ENCODE measurements at regions not wholly inside any gene's neighbourhood (a gene's known extent, or its start where the extent isn't known, plus 50 kb on each side); places are given as distances from the start of the nearest gene placed in this dataset.

DNA sequence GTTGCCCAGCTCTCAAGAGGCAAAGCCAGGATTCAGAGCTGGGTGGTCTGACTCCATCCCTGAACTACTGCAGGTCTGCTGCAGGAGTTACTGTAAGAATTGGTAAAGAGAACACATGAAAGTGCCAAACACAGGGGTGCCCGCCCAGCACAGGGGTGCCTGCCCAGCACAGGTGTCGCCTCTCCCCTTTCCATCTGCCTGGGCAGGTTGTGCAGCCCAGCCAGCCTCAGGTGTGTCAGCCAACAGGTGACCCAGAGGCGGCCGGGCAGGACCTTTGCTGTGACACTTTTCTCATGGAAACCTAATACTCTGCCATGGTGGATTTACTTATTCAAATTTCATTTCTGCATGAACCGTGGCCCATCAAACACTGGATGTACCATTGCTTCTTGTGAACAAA, 289.7 kb upstream of the IRX4 start:
- H3K4me1 Mint-ChIP-seq (ENCODE audit: insufficient read depth, unreplicated experiment), result no peaks in the 10 kb centered on the region
- H3K9me3 Mint-ChIP-seq (ENCODE audit: unreplicated experiment), result no peaks in the 10 kb centered on the region
- ChIA-PET POLR2A (interaction anchor here (0.6 to 0.7 kb wide), 2 partner anchors 10 to 11 kb away, joined by 3 to 4 read pairs; no protein-coding TSS in a partner anchor), CTCF (no interaction called here)
- TF ChIP-seq CTCF (IDR thresholded peaks at IDR 0.05; ENCODE audit: unreplicated experiment), result no peak
- DNase-seq (ENCODE audit: unreplicated experiment), result no peak
- peaks cover 28% of the 10 kb centered on the region for H3K27me3 Mint-ChIP-seq (ENCODE audit: insufficient read depth, unreplicated experiment)
- intact Hi-C loops (cut with micrococcal nuclease), result no loop called here
- H3K27ac Mint-ChIP-seq (ENCODE audit: low read depth, unreplicated experiment), result no peak overlapping the region
- no TSS peak for BruUV-seq (replicated peaks)
- no peaks in the 10 kb centered on the region for H3K36me3 Mint-ChIP-seq (ENCODE audit: insufficient read depth, unreplicated experiment)
- no peak overlapping the region for H3K4me3 Mint-ChIP-seq (ENCODE audit: unreplicated experiment)

GRCh38 chr5:2170761-2171160, 288.0 kb upstream of the IRX4 start:
- no peaks in the 10 kb centered on the region for H3K9me3 Mint-ChIP-seq (ENCODE audit: unreplicated experiment)
- no peaks in the 10 kb centered on the region for H3K4me1 Mint-ChIP-seq (ENCODE audit: insufficient read depth, unreplicated experiment)
- DNase-seq (ENCODE audit: unreplicated experiment), result no peak
- H3K4me3 Mint-ChIP-seq (ENCODE audit: unreplicated experiment), result no peak overlapping the region
- ChIA-PET CTCF (no interaction called here), POLR2A (no interaction called here)
- TF ChIP-seq CTCF (IDR thresholded peaks at IDR 0.05; ENCODE audit: unreplicated experiment), result no peak
- intact Hi-C loops (cut with micrococcal nuclease), result no loop called here
- H3K27ac Mint-ChIP-seq (ENCODE audit: low read depth, unreplicated experiment), result no peak overlapping the region
- no TSS peak for BruUV-seq (replicated peaks)
- peaks cover 28% of the 10 kb centered on the region for H3K27me3 Mint-ChIP-seq (ENCODE audit: insufficient read depth, unreplicated experiment)
- no peaks in the 10 kb centered on the region for H3K36me3 Mint-ChIP-seq (ENCODE audit: insufficient read depth, unreplicated experiment)

GRCh38 chr5:2169850-2170760, 287.4 kb upstream of the IRX4 start:
- TF ChIP-seq CTCF (IDR thresholded peaks at IDR 0.05; ENCODE audit: unreplicated experiment), result no peak
- ChIA-PET CTCF (interaction anchor here (0.5 kb wide), 1 partner anchor 36 kb away, joined by 3 read pairs; no protein-coding TSS in a partner anchor), POLR2A (no interaction called here)
- intact Hi-C loops (cut with micrococcal nuclease), result no loop called here
- no peaks in the 10 kb centered on the region for H3K4me1 Mint-ChIP-seq (ENCODE audit: insufficient read depth, unreplicated experiment)
- peaks cover 28% of the 10 kb centered on the region for H3K27me3 Mint-ChIP-seq (ENCODE audit: insufficient read depth, unreplicated experiment)
- H3K4me3 Mint-ChIP-seq (ENCODE audit: unreplicated experiment), result no peak overlapping the region
- no peaks in the 10 kb centered on the region for H3K36me3 Mint-ChIP-seq (ENCODE audit: insufficient read depth, unreplicated experiment)
- no peak overlapping the region for H3K27ac Mint-ChIP-seq (ENCODE audit: low read depth, unreplicated experiment)
- DNase-seq (ENCODE audit: unreplicated experiment), result no peak
- no TSS peak for BruUV-seq (replicated peaks)
- no peaks in the 10 kb centered on the region for H3K9me3 Mint-ChIP-seq (ENCODE audit: unreplicated experiment)

- Mint-ChIP-seq H3K4me1 (ENCODE audit: insufficient read depth, unreplicated experiment) (no peaks in the 10 kb centered on the region), H3K4me3 (ENCODE audit: unreplicated experiment) (no peak overlapping the region), H3K9me3 (ENCODE audit: unreplicated experiment) (no peaks in the 10 kb centered on the region), H3K36me3 (ENCODE audit: insufficient read depth, unreplicated experiment) (no peaks in the 10 kb centered on the region), H3K27me3 (ENCODE audit: insufficient read depth, unreplicated experiment) (peaks cover 32% of the 10 kb centered on the region), H3K27ac (ENCODE audit: low read depth, unreplicated experiment) (no peak overlapping the region)
- CTCF ChIA-PET, result interaction anchor here (0.5 kb wide), 1 partner anchor 37 kb away, joined by 3 read pairs; no protein-coding TSS in a partner anchor
- no TSS peak for BruUV-seq (replicated peaks)
- intact Hi-C loops (cut with micrococcal nuclease), result no loop called here
- POLR2A ChIA-PET, result no interaction called here
- no peak for TF ChIP-seq CTCF (IDR thresholded peaks at IDR 0.05; ENCODE audit: unreplicated experiment)
- DNase-seq (ENCODE audit: unreplicated experiment), result no peak
These were observed 286.7 kb upstream of the IRX4 start for GRCh38 chr5:2169430-2169808.

All from MCF 10A (cell line).